HCT116 (cell line): ENCODE measurements at regions not wholly inside any gene's neighbourhood (a gene's known extent, or its start where the extent isn't known, plus 50 kb on each side); places are given as distances from the start of the nearest gene placed in this dataset.

Source experiments
- CEBPB ChIP-seq: IDR thresholded peaks from 2 replicates; pipeline ENCODE4 v1.6.1; 2012; ENCODE audit warnings: low read depth
- EZH2 ChIP-seq: fragments of 200-600 bp; sonication (generic); IDR thresholded peaks from 2 replicates; pipeline ENCODE4 v1.6.1; 2017; ENCODE audit warnings: antibody characterized with exemption, mixed run types
- JUND ChIP-seq: IDR thresholded peaks from 2 replicates; pipeline ENCODE4 v1.6.1; 2012
- POLR2A ChIP-seq: IDR thresholded peaks from 2 replicates; pipeline ENCODE4 v1.7.0; 2011; ENCODE audit warnings: borderline replicate concordance; ENCODE audit not compliant: insufficient read depth, insufficient read length; ENCODE audit errors: extremely low read depth
- POLR2AphosphoS5 ChIP-seq: IDR thresholded peaks from 2 replicates; pipeline ENCODE4 v1.6.1; 2011; ENCODE audit warnings: mild to moderate bottlenecking, low read depth, low read length, moderate library complexity
- RAD21 ChIP-seq: IDR thresholded peaks from 2 replicates; pipeline ENCODE4 v1.6.1; 2012; ENCODE audit warnings: low read depth, mild to moderate bottlenecking
- REST ChIP-seq: IDR thresholded peaks from 2 replicates; pipeline ENCODE4 v1.6.1; 2012; ENCODE audit warnings: low read depth
- SP1 ChIP-seq: IDR thresholded peaks from 2 replicates; pipeline ENCODE4 v1.6.1; 2012; ENCODE audit warnings: low read depth
- YY1 ChIP-seq: IDR thresholded peaks from 2 replicates; pipeline ENCODE4 v1.6.1; 2011; ENCODE audit warnings: low read length, low read depth, moderate library complexity, mild to moderate bottlenecking; ENCODE audit not compliant: insufficient replicate concordance; ENCODE audit errors: extremely low read depth
- ZFX ChIP-seq: fragments of 450-650 bp; IDR thresholded peaks from 2 replicates; pipeline ENCODE4 v1.6.1; 2017
- ZNF274 ChIP-seq: fragments of 200-500 bp; sonication (Bioruptor generic); IDR thresholded peaks from 2 replicates; pipeline ENCODE4 v1.6.1; 2014; ENCODE audit warnings: mild to moderate bottlenecking, low read depth, low read length, inconsistent platforms
- TF ChIP-seq, protein P1 (sequence below), 3 experiments: fragments of 200-600 bp in 1 of 3; sonication (generic) in 1 of 3; IDR thresholded peaks in 2 of 3; conservative IDR thresholded peaks in 1 of 3; 2 replicates each; pipeline ENCODE4 v1.5.1; 2012 to 2017; ENCODE audit warnings: low read depth in 2 of 3, low read length in 2 of 3, antibody characterized with exemption in 1 of 3, borderline replicate concordance in 1 of 3, control low read depth in 1 of 3, mild to moderate bottlenecking in 1 of 3, mixed read lengths in 1 of 3, mixed run types in 1 of 3, moderate library complexity in 1 of 3; ENCODE audit not compliant: insufficient read depth in 1 of 3
- TF ChIP-seq, protein P2 (sequence below): IDR thresholded peaks from 2 replicates; pipeline ENCODE4 v1.6.1; 2012

DNA sequence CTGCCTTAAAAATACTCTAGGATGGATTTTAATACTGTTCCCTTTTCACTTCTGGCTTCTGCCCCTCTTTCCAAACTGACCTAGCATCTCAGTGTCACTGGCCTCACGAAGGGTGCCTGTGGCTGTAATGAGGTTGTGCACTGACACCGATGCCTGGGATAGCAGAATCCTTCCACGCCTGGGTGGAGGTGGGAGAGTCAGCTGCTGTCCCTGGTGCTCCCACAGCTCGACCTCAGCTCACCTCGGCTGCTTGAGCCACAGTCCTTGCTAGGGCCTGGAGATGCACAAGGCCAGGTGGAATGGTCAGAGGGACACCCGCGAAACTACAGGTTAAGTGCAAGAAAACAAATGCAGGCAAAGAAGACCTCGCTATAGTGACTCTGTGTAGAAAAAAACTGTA, 123.4 kb upstream of the ACBD5 start:
- TF ChIP-seq, protein P1, sequence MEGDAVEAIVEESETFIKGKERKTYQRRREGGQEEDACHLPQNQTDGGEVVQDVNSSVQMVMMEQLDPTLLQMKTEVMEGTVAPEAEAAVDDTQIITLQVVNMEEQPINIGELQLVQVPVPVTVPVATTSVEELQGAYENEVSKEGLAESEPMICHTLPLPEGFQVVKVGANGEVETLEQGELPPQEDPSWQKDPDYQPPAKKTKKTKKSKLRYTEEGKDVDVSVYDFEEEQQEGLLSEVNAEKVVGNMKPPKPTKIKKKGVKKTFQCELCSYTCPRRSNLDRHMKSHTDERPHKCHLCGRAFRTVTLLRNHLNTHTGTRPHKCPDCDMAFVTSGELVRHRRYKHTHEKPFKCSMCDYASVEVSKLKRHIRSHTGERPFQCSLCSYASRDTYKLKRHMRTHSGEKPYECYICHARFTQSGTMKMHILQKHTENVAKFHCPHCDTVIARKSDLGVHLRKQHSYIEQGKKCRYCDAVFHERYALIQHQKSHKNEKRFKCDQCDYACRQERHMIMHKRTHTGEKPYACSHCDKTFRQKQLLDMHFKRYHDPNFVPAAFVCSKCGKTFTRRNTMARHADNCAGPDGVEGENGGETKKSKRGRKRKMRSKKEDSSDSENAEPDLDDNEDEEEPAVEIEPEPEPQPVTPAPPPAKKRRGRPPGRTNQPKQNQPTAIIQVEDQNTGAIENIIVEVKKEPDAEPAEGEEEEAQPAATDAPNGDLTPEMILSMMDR (IDR thresholded peaks at IDR 0.05 in 2 of 3, conservative IDR thresholded peaks at IDR 0.05 in 1 of 3; ENCODE audit: borderline replicate concordance in 1 of 3, insufficient read depth in 1 of 3, low read depth in 2 of 3, low read length in 2 of 3): no peak
- no peak for TF ChIP-seq EZH2
- TF ChIP-seq SP1: no peak
- no peak for TF ChIP-seq JUND
- TF ChIP-seq POLR2A: no peak
- TF ChIP-seq YY1: no peak
- TF ChIP-seq, protein P2, sequence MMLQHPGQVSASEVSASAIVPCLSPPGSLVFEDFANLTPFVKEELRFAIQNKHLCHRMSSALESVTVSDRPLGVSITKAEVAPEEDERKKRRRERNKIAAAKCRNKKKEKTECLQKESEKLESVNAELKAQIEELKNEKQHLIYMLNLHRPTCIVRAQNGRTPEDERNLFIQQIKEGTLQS: no peak
- no peak for TF ChIP-seq CEBPB
- no peak for TF ChIP-seq REST
- no peak for TF ChIP-seq ZFX
- no peak for TF ChIP-seq RAD21
- no peak for TF ChIP-seq POLR2AphosphoS5
- no peak for TF ChIP-seq ZNF274
